Activated naive CD4-positive, alpha-beta T cell (primary cell): ENCODE measurements at regions not wholly inside any gene's neighbourhood (a gene's known extent, or its start where the extent isn't known, plus 50 kb on each side); places are given as distances from the start of the nearest gene placed in this dataset.

Experiments used
- DNase-seq, 4 experiments: peaks; one replicate each; lab custom pipeline; 2025; lab: John Stamatoyannopoulos, UW

DNA sequence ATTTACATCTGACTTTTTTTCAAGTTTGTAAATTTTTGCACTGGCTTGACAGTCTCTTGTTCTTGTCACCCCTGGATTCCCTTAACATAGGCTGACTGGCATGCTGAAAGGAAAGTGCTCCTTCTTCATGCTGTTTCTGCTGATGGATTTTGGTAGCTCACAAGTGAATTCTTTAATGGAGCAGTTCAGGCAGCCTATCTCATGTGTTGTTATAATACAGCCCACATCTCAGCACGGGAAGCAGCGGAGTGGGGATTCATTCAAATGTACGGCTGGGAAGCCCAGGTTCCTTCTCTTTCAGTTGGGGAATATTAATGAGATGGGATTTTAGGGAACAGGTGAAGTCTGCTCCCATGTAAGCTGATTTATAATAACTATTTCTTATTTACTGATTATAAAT lies 142.8 kb downstream of the CD8B2 start:
- DNase-seq, result no peak

- DNase-seq, result no peak
Observed at GRCh38 chr2:106631281-106631680, 144.1 kb downstream of the CD8B2 start.

GRCh38 chr2:106638043-106638442 lies 150.9 kb downstream of the CD8B2 start:
- DNase-seq, result no peak

GRCh38 chr2:106638580-106638979 lies 151.4 kb downstream of the CD8B2 start:
- DNase-seq, result no peak

- DNase-seq, result no peak
Observed at GRCh38 chr2:106642679-106643078, 155.5 kb downstream of the CD8B2 start.

GRCh38 chr2:106644623-106645022 lies 157.5 kb downstream of the CD8B2 start:
- no peak for DNase-seq

GRCh38 chr2:106646605-106647004 lies 159.4 kb downstream of the CD8B2 start:
- no peak for DNase-seq

- DNase-seq, result no peak
Observed at GRCh38 chr2:106649306-106649705, 162.1 kb downstream of the CD8B2 start.

GRCh38 chr2:106653465-106653864 lies 166.3 kb downstream of the CD8B2 start:
- DNase-seq, result no peak

DNA sequence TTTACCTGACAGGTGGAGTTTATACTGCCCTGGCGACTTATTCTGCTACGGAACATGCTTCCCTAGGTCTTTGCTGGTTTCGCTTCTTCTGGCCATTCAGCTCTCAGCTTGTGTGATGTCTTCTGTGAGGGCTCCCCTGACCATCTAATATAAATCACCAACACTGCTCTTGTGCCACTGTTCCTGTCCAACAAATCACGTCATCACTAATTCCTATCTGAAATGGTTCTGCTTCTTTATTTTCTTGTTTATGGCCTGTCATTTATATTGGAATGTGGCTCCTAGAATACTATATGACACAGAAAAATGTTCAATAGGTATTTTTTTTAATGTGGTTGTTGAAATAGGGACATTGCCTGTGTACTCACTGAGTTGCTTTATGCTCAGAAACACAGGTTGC lies 171.5 kb downstream of the CD8B2 start:
- no peak for DNase-seq

DNA sequence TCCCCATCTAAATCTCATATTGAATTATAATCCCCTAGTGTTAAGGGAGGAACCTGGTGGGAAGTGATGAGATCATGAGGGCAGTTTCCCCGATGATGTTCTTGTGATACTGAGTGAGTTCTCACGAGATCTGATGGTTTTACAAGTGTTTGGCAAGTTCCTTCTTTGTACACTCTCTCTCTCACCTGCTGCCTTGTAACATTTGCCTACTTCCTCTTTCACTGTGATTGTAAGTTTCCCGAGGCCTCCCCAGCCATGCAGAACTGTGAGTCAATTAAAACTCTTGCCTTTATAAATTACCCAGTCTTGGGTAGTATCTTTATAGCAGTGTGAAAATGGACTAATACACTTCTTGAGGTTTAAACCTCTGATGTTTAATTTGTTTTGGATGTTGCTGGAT lies 177.5 kb downstream of the CD8B2 start:
- DNase-seq, result no peak

GRCh38 chr2:106667478-106668070 lies 180.4 kb downstream of the CD8B2 start:
- no peak for DNase-seq

- DNase-seq, result no peak
Observed at GRCh38 chr2:106685180-106685897, 198.2 kb downstream of the CD8B2 start.

DNA sequence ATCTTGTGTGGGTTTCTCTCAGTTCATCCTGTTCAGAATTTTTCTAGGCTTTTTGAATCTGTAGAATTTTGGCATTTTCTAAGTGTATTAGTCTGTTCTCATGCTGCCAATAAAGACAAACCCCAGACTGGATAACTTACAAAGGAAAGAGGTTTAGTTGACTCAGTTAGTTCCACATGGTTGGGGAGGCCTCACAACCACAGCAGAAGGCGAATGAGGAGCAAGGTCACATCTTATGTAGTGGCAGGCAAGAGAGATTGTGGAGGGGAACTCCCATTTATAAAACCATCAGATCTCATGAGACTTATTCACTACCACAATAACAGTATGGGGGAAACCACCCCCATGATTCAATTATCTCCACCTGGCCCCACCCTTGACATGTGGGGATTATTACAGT lies 199.2 kb downstream of the ST6GAL2 start:
- DNase-seq, result no peak

- DNase-seq, result no peak
Observed at GRCh38 chr2:106694964-106695470, 190.9 kb downstream of the ST6GAL2 start.

GRCh38 chr2:106695919-106696318 lies 190.0 kb downstream of the ST6GAL2 start:
- DNase-seq, result no peak

DNA sequence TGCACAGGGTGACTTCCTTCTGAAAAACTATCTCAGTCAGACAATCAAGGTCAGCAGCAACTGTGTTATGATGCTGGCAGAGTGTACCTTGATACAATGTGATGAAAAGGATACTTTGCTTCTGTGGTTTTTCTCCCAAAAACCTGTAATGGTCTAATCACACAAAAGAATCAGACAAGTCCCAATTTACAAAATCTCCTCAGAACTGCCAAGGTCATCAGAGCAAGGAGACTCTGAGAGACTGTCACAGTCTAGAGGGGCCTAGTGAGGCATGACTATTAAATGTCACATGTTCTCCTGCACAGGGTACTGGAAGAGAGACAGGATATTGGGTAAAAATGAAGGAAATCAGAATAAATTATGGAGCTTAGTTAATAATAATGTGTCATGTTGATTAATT lies 185.4 kb downstream of the ST6GAL2 start:
- DNase-seq, result no peak

GRCh38 chr2:106701203-106702022 lies 184.6 kb downstream of the ST6GAL2 start:
- DNase-seq, result no peak

GRCh38 chr2:106703161-106703560 lies 182.8 kb downstream of the ST6GAL2 start:
- no peak for DNase-seq

DNA sequence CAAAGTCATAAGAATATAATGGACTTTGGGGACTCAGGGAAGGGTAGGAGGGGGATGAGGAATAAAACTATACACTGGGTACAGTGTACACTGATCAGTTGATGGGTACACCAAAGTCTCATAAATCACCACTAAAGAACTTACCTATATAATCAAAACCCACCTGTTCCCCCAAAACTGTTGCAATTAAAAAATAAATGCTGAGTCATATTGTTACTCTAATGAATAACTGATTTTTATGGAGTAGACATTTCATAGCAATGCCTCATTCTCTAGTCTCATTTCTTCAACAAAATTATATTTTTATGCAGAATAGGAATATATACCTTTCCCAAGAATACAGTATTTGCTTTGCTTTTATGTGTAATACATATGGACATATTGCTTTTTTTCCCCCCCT lies 181.2 kb downstream of the ST6GAL2 start:
- DNase-seq, result no peak

DNA sequence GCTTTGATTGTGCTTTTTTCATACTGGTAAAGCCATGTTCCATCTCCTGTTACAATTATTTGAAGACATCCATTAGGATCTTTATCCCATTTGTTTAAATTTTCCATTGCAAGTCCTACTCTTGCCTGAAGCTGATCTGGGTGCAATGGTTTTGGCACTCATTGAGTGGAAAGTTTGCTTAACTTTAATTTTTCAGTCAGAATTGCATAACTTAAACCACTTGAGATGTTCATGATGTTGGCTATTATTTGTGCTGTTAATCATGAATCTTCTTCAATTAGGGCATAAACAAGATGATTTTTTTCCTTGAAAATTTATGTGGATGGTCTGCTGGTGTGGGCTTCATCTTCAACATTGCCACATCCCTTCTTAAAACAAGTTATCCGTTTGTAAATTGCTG lies 180.1 kb downstream of the ST6GAL2 start:
- no peak for DNase-seq

- DNase-seq, result no peak
Observed at GRCh38 chr2:106706283-106706682, 179.7 kb downstream of the ST6GAL2 start.

DNA sequence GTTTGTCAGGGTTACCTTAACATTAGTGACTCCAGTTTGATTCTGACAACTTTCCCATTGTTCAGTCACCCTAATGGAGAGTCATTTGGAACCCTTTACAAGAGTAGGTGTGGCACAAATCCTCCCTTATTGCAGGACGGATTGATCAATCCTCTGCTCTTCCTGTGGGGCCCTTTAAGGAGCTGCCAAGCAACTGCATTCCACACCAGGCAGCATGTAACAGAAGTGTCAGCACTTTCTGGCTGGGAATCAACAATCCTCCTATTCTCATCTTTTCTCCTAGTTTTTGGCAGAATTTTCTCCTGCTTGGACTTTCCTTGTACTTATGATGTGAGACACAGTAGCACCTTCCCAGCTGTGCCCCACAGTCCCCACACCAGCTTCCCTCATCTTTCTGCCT lies 177.8 kb downstream of the ST6GAL2 start:
- DNase-seq, result no peak
